ENCODE measurements at regions not wholly inside any gene's neighbourhood (a gene's known extent, or its start where the extent isn't known, plus 50 kb on each side); places are given as distances from the start of the nearest gene placed in this dataset.

DNA sequence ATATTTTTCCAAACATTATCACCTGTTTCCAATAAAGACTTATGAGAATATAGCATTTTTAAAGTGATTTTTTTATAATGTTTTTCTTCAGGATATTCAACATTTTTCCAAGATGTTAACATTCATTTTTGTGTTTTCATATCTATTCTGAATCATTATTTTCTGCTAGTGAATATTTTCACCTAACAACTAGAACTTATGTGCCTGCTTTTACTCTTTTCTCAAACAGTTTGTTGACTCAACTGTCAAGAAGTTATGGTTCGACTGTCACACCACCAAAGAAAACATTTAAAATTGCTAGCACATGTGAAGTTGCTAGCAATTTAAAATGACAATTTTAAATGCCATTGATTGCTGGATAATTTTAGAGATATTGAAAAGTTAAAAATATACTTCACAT, 343.3 kb upstream of the CDH9 start:
- TF ChIP-seq, protein P1, sequence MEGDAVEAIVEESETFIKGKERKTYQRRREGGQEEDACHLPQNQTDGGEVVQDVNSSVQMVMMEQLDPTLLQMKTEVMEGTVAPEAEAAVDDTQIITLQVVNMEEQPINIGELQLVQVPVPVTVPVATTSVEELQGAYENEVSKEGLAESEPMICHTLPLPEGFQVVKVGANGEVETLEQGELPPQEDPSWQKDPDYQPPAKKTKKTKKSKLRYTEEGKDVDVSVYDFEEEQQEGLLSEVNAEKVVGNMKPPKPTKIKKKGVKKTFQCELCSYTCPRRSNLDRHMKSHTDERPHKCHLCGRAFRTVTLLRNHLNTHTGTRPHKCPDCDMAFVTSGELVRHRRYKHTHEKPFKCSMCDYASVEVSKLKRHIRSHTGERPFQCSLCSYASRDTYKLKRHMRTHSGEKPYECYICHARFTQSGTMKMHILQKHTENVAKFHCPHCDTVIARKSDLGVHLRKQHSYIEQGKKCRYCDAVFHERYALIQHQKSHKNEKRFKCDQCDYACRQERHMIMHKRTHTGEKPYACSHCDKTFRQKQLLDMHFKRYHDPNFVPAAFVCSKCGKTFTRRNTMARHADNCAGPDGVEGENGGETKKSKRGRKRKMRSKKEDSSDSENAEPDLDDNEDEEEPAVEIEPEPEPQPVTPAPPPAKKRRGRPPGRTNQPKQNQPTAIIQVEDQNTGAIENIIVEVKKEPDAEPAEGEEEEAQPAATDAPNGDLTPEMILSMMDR (conservative IDR thresholded peaks at IDR 0.05; ENCODE audit: low read depth in 2 of 2): no peak
- no peak for TF ChIP-seq ZNF114 (CRISPR knock-in tag; IDR thresholded peaks at IDR 0.05)
- TF ChIP-seq EZH2 (IDR thresholded peaks at IDR 0.05; ENCODE audit: low read depth, unreplicated experiment): no peak
- no peak for TF ChIP-seq POLR2AphosphoS5 (IDR thresholded peaks at IDR 0.05; ENCODE audit: low read depth)

Measured in GM23338 (cell line).